Sigmoid colon (tissue), 6 donors: ENCODE measurements at regions not wholly inside any gene's neighbourhood (a gene's known extent, or its start where the extent isn't known, plus 50 kb on each side); places are given as distances from the start of the nearest gene placed in this dataset.

Experiments used
- DNase-seq: peaks from one replicate; pipeline ENCODE4 v3.0.0-alpha.2; 2019
- H3K27ac ChIP-seq, 4 donors: fragments of 200-600 bp; sonication (generic); one replicate each; pipeline ENCODE4 v1.5.1; 2016 to 2019; ENCODE audit warnings: mild to moderate bottlenecking in 1 of 4
- H3K27me3 ChIP-seq, 3 donors: fragments of 200-600 bp; sonication (generic); one replicate each; pipeline ENCODE4 v1.5.1; 2019; ENCODE audit warnings: mild to moderate bottlenecking in 1 of 3
- H3K36me3 ChIP-seq, 4 donors: fragments of 200-600 bp; sonication (generic); one replicate each; pipeline ENCODE4 v1.5.1; 2016 to 2019
- H3K4me1 ChIP-seq, 4 donors: fragments of 200-600 bp; sonication (generic); one replicate each; pipeline ENCODE4 v1.5.1; 2017 to 2019
- H3K4me3 ChIP-seq, 4 donors: fragments of 200-600 bp; sonication (generic); one replicate each; pipeline ENCODE4 v1.5.1; 2017 to 2019; ENCODE audit warnings: mild to moderate bottlenecking in 2 of 4, moderate library complexity in 1 of 4
- H3K9me3 ChIP-seq, 4 donors: fragments of 200-600 bp in 3 of 4; sonication (generic) in 3 of 4; one replicate each; pipeline versions ENCODE4 v1.5.1 to v1.6.1; 2013 to 2019
- EP300 ChIP-seq, 4 donors: sonication (generic); formaldehyde crosslinking; IDR thresholded peaks; one replicate each; pipeline ENCODE4 v1.6.1; 2017; ENCODE audit warnings: antibody characterized with exemption in 4 of 4
- POLR2A ChIP-seq, 2 donors: fragments of 450-650 bp; IDR thresholded peaks; one replicate each; pipeline ENCODE4 v1.6.1; 2016; ENCODE audit warnings: antibody characterized with exemption in 2 of 2, mild to moderate bottlenecking in 2 of 2, moderate library complexity in 2 of 2
- POLR2AphosphoS5 ChIP-seq, 4 donors: sonication (generic); formaldehyde crosslinking; IDR thresholded peaks; one replicate each; pipeline ENCODE4 v1.6.1; 2017; ENCODE audit warnings: antibody characterized with exemption in 4 of 4
- WGBS, 2 donors: extraction: QIAGEN DNeasy Blood & Tissue Kit; methylation state at CpG; one replicate each; pipeline ENCODE4 v1.1.7; 2013; 5-methylcytosine and 5-hydroxymethylcytosine counted together
- intact Hi-C: fragments of 100-400 bp; cut with DNase I; formaldehyde crosslinking; loops from one replicate; pipeline ENCODE4 v1.15.1; 2023
- TF ChIP-seq, protein P1 (sequence below), 4 experiments: fragments of 450-650 bp in 3 of 4; fragments of 200-600 bp in 1 of 4; IDR thresholded peaks; one replicate each; pipeline ENCODE4 v1.5.1; 2016 to 2019; ENCODE audit warnings: antibody characterized with exemption in 4 of 4, mild to moderate bottlenecking in 3 of 4, moderate library complexity in 2 of 4
- donor health status: healthy with polysubstance abuse.
- donor health status: healthy.

DNA sequence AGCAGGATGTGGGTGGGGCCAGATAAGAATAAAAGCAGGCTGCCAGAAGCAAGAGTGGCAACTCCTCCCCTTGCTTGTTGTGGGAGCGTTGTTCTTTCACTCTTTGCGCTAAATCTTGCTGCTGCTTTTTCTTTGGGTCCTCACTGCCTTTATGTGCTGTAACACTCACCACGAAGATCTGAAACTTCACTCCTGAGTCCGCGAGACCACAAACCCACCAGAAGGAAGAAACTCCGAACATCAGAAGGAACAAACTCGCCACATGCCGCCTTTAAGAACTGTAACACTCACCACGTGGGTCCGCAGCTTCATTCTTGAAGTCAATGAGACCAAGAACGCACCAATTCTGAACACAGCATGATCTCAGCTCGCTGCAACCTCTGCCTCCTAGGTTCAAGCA is 72.9 kb downstream of the IL12A start:
- H3K4me1 ChIP-seq: no peaks in the 10 kb centered on the region
- intact Hi-C loops: no loop called here
- H3K4me3 ChIP-seq: no peak overlapping the region
- H3K9me3 ChIP-seq: no peaks in the 10 kb centered on the region
- H3K36me3 ChIP-seq: no peaks in the 10 kb centered on the region
- TF ChIP-seq POLR2AphosphoS5 (IDR thresholded peaks at IDR 0.05) (no peak), EP300 (IDR thresholded peaks at IDR 0.05) (no peak), POLR2A (IDR thresholded peaks at IDR 0.05) (no peak)
- TF ChIP-seq, protein P1, sequence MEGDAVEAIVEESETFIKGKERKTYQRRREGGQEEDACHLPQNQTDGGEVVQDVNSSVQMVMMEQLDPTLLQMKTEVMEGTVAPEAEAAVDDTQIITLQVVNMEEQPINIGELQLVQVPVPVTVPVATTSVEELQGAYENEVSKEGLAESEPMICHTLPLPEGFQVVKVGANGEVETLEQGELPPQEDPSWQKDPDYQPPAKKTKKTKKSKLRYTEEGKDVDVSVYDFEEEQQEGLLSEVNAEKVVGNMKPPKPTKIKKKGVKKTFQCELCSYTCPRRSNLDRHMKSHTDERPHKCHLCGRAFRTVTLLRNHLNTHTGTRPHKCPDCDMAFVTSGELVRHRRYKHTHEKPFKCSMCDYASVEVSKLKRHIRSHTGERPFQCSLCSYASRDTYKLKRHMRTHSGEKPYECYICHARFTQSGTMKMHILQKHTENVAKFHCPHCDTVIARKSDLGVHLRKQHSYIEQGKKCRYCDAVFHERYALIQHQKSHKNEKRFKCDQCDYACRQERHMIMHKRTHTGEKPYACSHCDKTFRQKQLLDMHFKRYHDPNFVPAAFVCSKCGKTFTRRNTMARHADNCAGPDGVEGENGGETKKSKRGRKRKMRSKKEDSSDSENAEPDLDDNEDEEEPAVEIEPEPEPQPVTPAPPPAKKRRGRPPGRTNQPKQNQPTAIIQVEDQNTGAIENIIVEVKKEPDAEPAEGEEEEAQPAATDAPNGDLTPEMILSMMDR (IDR thresholded peaks at IDR 0.05): no peak
- H3K27me3 ChIP-seq: no peaks in the 10 kb centered on the region
- H3K27ac ChIP-seq: no peak overlapping the region
- 69 to 83% methylated on average over 12 of the region's 12 CpGs for WGBS, 2 donors
- DNase-seq: no peak

DNA sequence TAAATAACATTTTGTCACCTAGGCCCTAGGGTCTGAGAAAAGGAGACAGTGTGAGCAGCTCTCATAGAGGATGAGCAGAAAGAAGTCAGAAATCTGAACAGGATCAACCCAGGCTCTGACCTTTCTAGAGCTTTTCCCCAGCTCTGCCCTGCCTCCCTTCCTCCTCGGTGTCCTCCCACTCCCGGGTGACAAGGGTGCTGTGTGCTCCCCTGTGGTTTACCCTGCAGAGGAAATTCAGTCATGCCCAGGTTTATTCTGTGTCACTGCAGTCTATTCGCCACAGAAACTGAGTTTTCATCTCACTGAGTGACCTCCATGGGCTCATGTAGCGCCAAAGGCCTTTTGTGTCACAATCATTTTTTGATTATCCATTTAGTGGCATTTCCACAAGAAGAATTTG is 76.6 kb downstream of the IL12A start:
- Histone ChIP-seq H3K27ac (no peak overlapping the region), H3K9me3 (no peaks in the 10 kb centered on the region), H3K4me1 (no peaks in the 10 kb centered on the region), H3K36me3 (no peaks in the 10 kb centered on the region), H3K27me3 (no peaks in the 10 kb centered on the region), H3K4me3 (no peak overlapping the region)
- DNase-seq: no peak
- 71 to 82% methylated on average over 4 of the region's 4 CpGs for WGBS, 2 donors
- intact Hi-C loops: no loop called here
- TF ChIP-seq, protein P1 (IDR thresholded peaks at IDR 0.05): no peak
- no peak for TF ChIP-seq EP300 (IDR thresholded peaks at IDR 0.05)
- TF ChIP-seq POLR2A (IDR thresholded peaks at IDR 0.05): no peak
- TF ChIP-seq POLR2AphosphoS5 (IDR thresholded peaks at IDR 0.05): no peak

DNA sequence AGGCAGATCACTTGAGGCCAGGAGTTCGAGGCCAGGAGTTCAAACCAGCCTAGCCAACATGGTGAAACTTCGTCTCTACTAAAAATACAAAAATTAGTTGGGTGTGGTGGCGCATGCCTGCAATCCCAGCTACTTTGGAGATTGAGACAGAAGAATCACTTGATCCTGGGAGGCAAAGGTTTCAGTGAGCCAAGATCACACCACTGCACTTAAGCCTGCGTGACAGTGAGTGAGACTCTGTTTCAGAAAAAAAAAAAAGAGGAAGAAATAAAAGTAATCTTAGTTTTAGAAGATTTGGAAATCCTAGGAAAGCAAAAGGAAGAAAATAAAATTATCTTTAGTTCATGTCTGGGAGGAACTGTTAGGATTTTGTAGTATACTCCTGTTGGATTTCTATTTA is 77.2 kb downstream of the IL12A start:
- WGBS, 2 donors: 94 to 99% methylated on average over 3 of the region's 4 CpGs

DNA sequence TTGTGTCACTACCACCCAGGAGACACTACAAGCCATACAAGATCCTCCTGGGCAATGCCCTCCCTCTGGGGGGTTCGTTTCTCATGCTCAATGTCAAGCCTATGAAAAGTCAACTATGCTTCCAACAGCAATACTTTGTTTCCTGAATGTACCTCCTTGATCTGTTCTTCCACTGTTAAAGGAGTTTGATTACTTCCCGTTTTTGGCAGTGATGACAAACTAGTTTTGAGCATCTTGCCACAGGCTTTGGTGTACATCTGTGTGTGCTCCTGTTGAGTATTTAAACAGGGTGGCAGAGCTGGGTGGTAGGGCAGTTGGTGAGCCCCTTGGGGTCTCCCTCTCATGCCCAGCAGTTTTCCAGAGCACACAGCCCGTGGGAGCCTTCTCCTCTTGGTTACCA is 81.4 kb downstream of the IL12A start:
- TF ChIP-seq EP300 (IDR thresholded peaks at IDR 0.05) (no peak), POLR2A (IDR thresholded peaks at IDR 0.05) (no peak), POLR2AphosphoS5 (IDR thresholded peaks at IDR 0.05) (no peak)
- TF ChIP-seq, protein P1 (IDR thresholded peaks at IDR 0.05): no peak
- H3K36me3 ChIP-seq: no peaks in the 10 kb centered on the region
- H3K4me3 ChIP-seq: no peak overlapping the region
- 34 to 46% methylated on average over 3 of the region's 3 CpGs for WGBS, 2 donors
- no peaks in the 10 kb centered on the region for H3K4me1 ChIP-seq
- H3K9me3 ChIP-seq: no peaks in the 10 kb centered on the region
- no peak overlapping the region for H3K27ac ChIP-seq
- intact Hi-C loops: no loop called here
- no peaks in the 10 kb centered on the region for H3K27me3 ChIP-seq
- no peak for DNase-seq

More for the DNA sequence above, 77.2 kb downstream of the IL12A start:
- no peaks in the 10 kb centered on the region for H3K4me1 ChIP-seq
- no peaks in the 10 kb centered on the region for H3K27me3 ChIP-seq
- H3K4me3 ChIP-seq: no peak overlapping the region
- H3K9me3 ChIP-seq: no peaks in the 10 kb centered on the region
- intact Hi-C loops: no loop called here
- H3K27ac ChIP-seq: no peak overlapping the region
- H3K36me3 ChIP-seq: no peaks in the 10 kb centered on the region
- no peak for TF ChIP-seq POLR2AphosphoS5 (IDR thresholded peaks at IDR 0.05)
- no peak for TF ChIP-seq POLR2A (IDR thresholded peaks at IDR 0.05)
- TF ChIP-seq EP300 (IDR thresholded peaks at IDR 0.05): no peak
- TF ChIP-seq, protein P1 (IDR thresholded peaks at IDR 0.05): no peak
- no peak for DNase-seq

DNA sequence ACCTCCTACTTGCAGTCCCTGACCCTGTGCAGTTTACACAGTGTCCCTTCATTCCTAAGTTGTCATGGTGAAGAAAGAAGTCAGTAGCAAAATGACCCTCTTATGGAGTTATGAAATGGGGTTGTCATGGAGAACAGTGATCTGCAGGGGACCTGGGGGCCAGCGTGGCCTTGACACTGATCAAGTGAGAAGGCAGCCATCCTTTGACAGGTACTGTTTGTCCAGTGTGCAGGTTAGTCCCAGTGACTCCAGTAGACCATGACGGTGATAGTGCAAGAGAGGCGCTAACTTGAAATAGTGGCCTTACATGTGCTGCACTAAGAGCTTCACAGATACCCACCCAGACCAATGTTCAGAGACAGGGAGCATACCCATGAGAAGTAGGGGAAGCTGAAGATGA is 87.9 kb downstream of the IL12A start:
- 90 to 94% methylated on average over 3 of the region's 3 CpGs for WGBS, 2 donors
- Histone ChIP-seq H3K27ac (no peak overlapping the region), H3K9me3 (peaks cover 0 to 3% (median 0%) of the 10 kb centered on the region in 4 donors), H3K36me3 (no peaks in the 10 kb centered on the region), H3K4me3 (no peak overlapping the region), H3K27me3 (no peaks in the 10 kb centered on the region), H3K4me1 (no peaks in the 10 kb centered on the region)
- no peak for DNase-seq
- intact Hi-C loops: no loop called here
- TF ChIP-seq EP300 (IDR thresholded peaks at IDR 0.05) (no peak), POLR2A (IDR thresholded peaks at IDR 0.05) (no peak), POLR2AphosphoS5 (IDR thresholded peaks at IDR 0.05) (no peak)
- TF ChIP-seq, protein P1 (IDR thresholded peaks at IDR 0.05): no peak
